ENCODE measurements at regions not wholly inside any gene's neighbourhood (a gene's known extent, or its start where the extent isn't known, plus 50 kb on each side); places are given as distances from the start of the nearest gene placed in this dataset.
"Not testable (repeated sequence)": the region's sequence is repeated elsewhere in the genome, so short reads cannot be mapped to it uniquely, and the experiment has no call there.

DNA sequence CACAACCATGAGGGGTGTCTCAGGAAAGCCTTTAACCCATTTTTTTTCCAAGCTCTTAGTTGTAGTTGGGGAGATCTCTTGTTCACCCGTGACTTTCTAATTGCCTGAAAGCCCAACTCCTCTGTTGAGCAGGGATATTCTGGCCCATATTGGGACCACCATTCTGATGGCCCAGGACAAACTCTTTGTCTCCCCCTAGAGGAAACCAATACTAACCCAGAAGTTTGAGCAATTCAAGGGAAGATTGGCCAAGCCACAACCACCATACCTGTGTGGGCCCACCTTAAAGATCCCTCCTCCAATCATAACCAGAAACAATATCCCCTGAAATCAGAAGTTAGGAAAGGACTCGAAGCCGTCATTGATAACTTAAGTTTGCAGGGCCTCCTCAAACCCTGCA lies 132.6 kb downstream of the THBS2 start:
- TF ChIP-seq POLR2A (IDR thresholded peaks at IDR 0.05): no peak
- no peak for TF ChIP-seq EP300 (IDR thresholded peaks at IDR 0.05)
- no peak for TF ChIP-seq POLR2AphosphoS5 (IDR thresholded peaks at IDR 0.05)
- TF ChIP-seq, protein P1, sequence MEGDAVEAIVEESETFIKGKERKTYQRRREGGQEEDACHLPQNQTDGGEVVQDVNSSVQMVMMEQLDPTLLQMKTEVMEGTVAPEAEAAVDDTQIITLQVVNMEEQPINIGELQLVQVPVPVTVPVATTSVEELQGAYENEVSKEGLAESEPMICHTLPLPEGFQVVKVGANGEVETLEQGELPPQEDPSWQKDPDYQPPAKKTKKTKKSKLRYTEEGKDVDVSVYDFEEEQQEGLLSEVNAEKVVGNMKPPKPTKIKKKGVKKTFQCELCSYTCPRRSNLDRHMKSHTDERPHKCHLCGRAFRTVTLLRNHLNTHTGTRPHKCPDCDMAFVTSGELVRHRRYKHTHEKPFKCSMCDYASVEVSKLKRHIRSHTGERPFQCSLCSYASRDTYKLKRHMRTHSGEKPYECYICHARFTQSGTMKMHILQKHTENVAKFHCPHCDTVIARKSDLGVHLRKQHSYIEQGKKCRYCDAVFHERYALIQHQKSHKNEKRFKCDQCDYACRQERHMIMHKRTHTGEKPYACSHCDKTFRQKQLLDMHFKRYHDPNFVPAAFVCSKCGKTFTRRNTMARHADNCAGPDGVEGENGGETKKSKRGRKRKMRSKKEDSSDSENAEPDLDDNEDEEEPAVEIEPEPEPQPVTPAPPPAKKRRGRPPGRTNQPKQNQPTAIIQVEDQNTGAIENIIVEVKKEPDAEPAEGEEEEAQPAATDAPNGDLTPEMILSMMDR (IDR thresholded peaks at IDR 0.05): no peak
- no peak for ATAC-seq
- H3K4me3 ChIP-seq: no peak overlapping the region
- peaks cover 0 to 4% (median 0%) of the 10 kb centered on the region in 3 donors for H3K9me3 ChIP-seq
- H3K36me3 ChIP-seq: no peaks in the 10 kb centered on the region
- no peak overlapping the region for H3K27ac ChIP-seq
- no peaks in the 10 kb centered on the region for H3K27me3 ChIP-seq
- H3K4me1 ChIP-seq: no peaks in the 10 kb centered on the region
- WGBS, 2 donors (ENCODE audit: low coverage in 1 of 2): 100% methylated on average over 2 of the region's 3 CpGs; no CpG with 5 or more reads in 1 of the 2 donors

DNA sequence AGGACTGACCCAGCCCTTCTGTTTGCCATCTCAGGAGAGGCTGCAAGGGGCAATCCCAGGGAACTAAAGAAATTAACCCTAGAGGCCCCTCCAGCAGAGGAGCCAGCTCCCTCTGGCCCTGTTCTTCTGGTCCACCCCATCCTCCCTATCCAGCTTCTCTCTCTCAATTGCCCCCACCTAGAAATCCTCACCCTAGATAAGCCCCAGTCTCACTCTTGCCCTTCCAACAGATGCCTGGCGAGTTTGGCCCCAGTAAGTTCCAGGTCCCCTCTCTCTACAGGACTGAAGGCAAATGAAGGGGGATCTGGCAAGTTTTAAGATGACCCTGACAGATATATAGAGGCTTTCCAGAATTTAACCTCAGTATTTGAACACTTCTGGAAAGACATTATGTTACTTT lies 134.0 kb downstream of the THBS2 start:
- Histone ChIP-seq H3K4me1 (no peaks in the 10 kb centered on the region), H3K4me3 (no peak overlapping the region), H3K27me3 (no peaks in the 10 kb centered on the region), H3K27ac (no peak overlapping the region), H3K36me3 (no peaks in the 10 kb centered on the region), H3K9me3 (peaks cover 0 to 4% (median 0%) of the 10 kb centered on the region in 3 donors)
- TF ChIP-seq EP300 (IDR thresholded peaks at IDR 0.05) (no peak), POLR2A (IDR thresholded peaks at IDR 0.05) (no peak), POLR2AphosphoS5 (IDR thresholded peaks at IDR 0.05) (no peak)
- TF ChIP-seq, protein P1 (IDR thresholded peaks at IDR 0.05): no peak
- ATAC-seq: no peak
- no CpG with 5 or more reads among the region's 1 CpG for WGBS, 2 donors (ENCODE audit: low coverage in 1 of 2)

- Histone ChIP-seq H3K27ac (no peak overlapping the region), H3K9me3 (peaks cover 0 to 4% (median 0%) of the 10 kb centered on the region in 3 donors), H3K27me3 (no peaks in the 10 kb centered on the region), H3K36me3 (no peaks in the 10 kb centered on the region), H3K4me1 (no peaks in the 10 kb centered on the region), H3K4me3 (no peak overlapping the region)
- TF ChIP-seq POLR2A (IDR thresholded peaks at IDR 0.05) (no peak), EP300 (IDR thresholded peaks at IDR 0.05) (no peak), POLR2AphosphoS5 (IDR thresholded peaks at IDR 0.05) (no peak)
- TF ChIP-seq, protein P1 (IDR thresholded peaks at IDR 0.05): no peak
- WGBS, 2 donors (ENCODE audit: low coverage in 1 of 2): 93 to 100% methylated on average over 1 to 3 of the region's 7 CpGs
- ATAC-seq: no peak
These were observed 135.3 kb downstream of the THBS2 start for GRCh38 chr6:169118346-169118830.

DNA sequence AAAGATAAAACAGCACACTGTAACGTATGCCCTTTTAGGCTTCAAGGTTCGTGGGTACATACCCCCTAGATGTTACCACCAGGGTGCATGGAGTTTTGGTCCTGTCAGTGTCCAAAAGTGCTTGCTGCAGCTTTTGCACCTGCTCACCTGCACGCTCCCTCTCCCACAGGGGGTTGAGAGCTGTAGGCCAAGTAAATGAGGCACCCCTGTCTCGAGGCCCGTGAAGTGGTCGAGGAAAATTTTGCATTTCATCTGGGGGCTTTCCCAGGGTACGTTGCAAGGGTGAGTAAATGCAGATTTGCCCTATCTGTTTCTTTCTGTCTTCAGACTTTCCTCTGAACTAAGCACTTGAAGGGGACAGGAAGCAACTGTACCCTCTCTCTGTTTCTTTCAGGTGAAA lies 136.0 kb downstream of the THBS2 start:
- no peaks in the 10 kb centered on the region for H3K27me3 ChIP-seq
- no peak overlapping the region for H3K4me3 ChIP-seq
- peaks cover 0 to 4% (median 0%) of the 10 kb centered on the region in 3 donors for H3K9me3 ChIP-seq
- no peak for ATAC-seq
- TF ChIP-seq, protein P1 (IDR thresholded peaks at IDR 0.05): no peak
- TF ChIP-seq EP300 (IDR thresholded peaks at IDR 0.05): no peak
- TF ChIP-seq POLR2AphosphoS5 (IDR thresholded peaks at IDR 0.05): no peak
- no peak for TF ChIP-seq POLR2A (IDR thresholded peaks at IDR 0.05)
- 83 to 94% methylated on average over 4 to 7 of the region's 7 CpGs for WGBS, 2 donors (ENCODE audit: low coverage in 1 of 2)
- no peaks in the 10 kb centered on the region for H3K36me3 ChIP-seq
- H3K27ac ChIP-seq: no peak overlapping the region
- H3K4me1 ChIP-seq: no peaks in the 10 kb centered on the region

GRCh38 chr6:169115632-169116031 lies 138.0 kb downstream of the THBS2 start:
- no peaks in the 10 kb centered on the region for H3K27me3 ChIP-seq
- ATAC-seq: no peak

GRCh38 chr6:169114632-169115031 lies 139.0 kb downstream of the THBS2 start:
- H3K27ac ChIP-seq, H3K36me3 ChIP-seq, H3K9me3 ChIP-seq, ATAC-seq, H3K4me3 ChIP-seq, H3K4me1 ChIP-seq, H3K27me3 ChIP-seq: not testable (repeated sequence)
- WGBS, 2 donors (ENCODE audit: low coverage in 1 of 2): 81 to 91% methylated on average over 3 to 8 of the region's 8 CpGs

More at GRCh38 chr6:169115632-169116031, 138.0 kb downstream of the THBS2 start:
- no peak overlapping the region for H3K4me3 ChIP-seq
- WGBS, 2 donors (ENCODE audit: low coverage in 1 of 2): 88 to 90% methylated on average over 2 to 3 of the region's 3 CpGs
- H3K4me1 ChIP-seq: no peaks in the 10 kb centered on the region
- TF ChIP-seq, protein P1 (IDR thresholded peaks at IDR 0.05): no peak
- TF ChIP-seq EP300 (IDR thresholded peaks at IDR 0.05): no peak
- no peak for TF ChIP-seq POLR2AphosphoS5 (IDR thresholded peaks at IDR 0.05)
- TF ChIP-seq POLR2A (IDR thresholded peaks at IDR 0.05): no peak
- H3K27ac ChIP-seq: no peak overlapping the region
- H3K36me3 ChIP-seq: no peaks in the 10 kb centered on the region
- H3K9me3 ChIP-seq: peaks cover 0 to 4% (median 0%) of the 10 kb centered on the region in 3 donors

All from gastroesophageal sphincter (tissue), 4 donors.